Kasumi-1 (cell line): ENCODE measurements at regions not wholly inside any gene's neighbourhood (a gene's known extent, or its start where the extent isn't known, plus 50 kb on each side); places are given as distances from the start of the nearest gene placed in this dataset.

Experiments used
- DNase-seq, 2 experiments: peaks; one replicate each; lab custom pipeline; 2025; lab: John Stamatoyannopoulos, UW

DNA sequence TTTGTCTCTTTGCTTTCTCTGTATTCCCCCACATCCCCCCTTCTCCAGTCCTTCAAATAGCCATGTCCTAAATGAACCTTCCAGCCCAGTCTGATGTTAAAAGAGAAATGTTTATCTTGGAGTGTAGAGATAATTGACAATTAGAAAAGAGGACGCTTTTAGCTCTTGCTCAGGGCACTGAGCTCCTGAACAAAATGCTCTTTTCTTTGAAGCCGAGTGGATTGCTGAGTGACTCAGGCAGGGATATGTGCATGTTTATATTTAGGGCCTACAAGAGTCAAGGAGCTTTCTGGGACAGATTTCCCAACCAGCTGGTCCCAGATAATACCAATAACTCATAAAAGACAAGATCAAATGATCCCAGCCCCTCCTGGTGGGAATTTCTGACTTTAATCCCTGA, 88.0 kb upstream of the SETBP1 start:
- no peak for DNase-seq

- DNase-seq: no peak
Measured at GRCh38 chr18:44594799-44595467, 85.8 kb upstream of the SETBP1 start.

- no peak for DNase-seq
Measured at GRCh38 chr18:44597797-44598196, 82.9 kb upstream of the SETBP1 start.

GRCh38 chr18:44598514-44598913, 82.2 kb upstream of the SETBP1 start:
- no peak for DNase-seq

GRCh38 chr18:44599412-44599811, 81.3 kb upstream of the SETBP1 start:
- DNase-seq: no peak

DNA sequence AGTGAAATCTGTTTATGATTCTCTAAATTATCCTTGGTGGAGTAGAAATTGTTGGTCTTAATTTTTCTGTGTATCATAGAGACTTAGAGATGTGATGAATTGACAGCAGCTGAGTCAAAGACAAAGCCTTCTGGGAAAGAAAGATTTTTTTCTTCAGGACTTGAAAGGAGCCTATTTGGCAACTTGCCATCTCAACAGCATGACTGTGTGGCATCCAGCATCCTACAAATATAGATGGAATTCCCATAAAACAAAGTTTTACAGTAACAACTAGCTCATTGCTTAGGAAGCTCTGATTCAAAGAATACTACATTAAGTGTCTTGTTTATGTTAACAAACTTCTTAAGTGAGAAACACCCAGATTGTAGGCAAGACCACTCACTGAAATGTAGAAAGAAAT, 79.2 kb upstream of the SETBP1 start:
- no peak for DNase-seq

GRCh38 chr18:44602380-44602779, 78.3 kb upstream of the SETBP1 start:
- DNase-seq: no peak

DNA sequence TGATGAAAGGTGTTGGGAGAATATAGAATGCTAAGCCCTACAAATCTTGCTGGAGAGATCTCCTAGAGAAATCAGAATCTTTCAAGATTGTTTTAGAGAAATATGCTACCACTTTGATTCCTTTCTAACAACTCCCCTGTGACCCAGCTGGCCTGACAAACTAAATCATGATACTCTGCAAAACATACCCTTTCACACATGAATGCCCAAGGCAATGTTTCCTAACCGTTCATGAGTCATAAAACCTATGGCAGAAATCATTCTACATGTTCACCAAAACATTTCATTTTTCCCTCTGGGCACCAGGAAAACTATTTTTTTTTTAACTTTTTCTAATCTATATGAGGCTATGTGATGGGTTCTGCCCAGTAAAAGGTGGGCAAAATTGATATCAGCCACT, 77.8 kb upstream of the SETBP1 start:
- DNase-seq: no peak

GRCh38 chr18:44609181-44609941, 71.3 kb upstream of the SETBP1 start:
- DNase-seq: no peak

DNA sequence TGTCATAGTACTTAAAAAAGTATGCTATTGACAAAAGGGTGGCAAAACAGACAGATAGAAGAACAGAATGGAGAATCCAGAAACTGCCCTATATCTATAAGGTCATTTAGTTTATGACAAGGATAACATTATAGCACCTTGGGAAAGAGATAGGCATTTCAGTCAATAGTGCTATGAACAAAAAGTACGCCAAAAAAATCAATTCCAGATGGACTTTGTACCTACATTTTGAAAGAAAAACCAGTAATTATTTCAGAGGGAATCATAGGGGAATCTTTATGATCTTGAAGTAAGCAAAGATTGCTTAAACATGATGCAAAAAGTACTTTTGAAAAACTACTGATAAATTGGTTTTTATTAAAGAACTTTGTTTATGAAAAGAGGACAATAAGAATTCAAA, 59.9 kb upstream of the SETBP1 start:
- no peak for DNase-seq

DNA sequence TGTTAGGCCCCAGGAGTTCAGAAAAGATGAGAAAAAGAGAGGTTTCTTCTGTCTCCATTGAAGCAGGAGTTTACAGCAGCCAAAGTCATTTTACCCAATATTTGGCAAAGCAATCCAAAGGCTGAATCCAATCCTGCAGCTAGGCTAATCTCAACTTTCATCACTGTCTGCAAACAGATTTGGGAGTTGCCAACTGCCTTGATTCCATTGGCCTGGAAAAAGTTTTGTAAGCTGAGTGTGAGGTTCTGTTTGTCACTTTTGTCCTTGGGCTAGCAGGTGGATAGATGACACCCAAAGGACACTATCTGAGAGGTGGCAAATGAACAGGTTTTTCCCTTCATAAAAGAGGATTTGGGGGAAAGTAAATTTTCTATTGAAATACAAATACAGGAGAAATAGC, 56.6 kb upstream of the SETBP1 start:
- no peak for DNase-seq

- DNase-seq: no peak
Measured at GRCh38 chr18:44625386-44625785, 55.3 kb upstream of the SETBP1 start.

DNA sequence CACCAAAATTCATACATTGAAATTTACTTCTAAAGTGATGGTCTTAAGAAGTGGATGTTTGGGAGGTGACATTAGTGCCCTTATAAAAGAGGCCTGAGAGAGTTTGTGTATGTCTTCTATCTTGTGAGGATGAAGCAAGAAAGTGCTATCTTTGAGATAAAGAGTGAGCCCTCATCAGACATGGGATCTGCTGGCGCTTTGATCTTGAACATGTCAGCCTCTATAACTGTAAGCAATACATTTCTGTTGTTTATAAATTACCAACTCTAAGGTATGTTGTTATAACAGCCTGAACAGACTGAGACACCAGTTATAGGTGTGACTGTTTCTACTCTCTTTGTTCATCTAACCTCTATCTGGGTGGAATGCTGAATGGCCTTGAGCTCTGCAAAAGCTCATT, 54.5 kb upstream of the SETBP1 start:
- no peak for DNase-seq

DNA sequence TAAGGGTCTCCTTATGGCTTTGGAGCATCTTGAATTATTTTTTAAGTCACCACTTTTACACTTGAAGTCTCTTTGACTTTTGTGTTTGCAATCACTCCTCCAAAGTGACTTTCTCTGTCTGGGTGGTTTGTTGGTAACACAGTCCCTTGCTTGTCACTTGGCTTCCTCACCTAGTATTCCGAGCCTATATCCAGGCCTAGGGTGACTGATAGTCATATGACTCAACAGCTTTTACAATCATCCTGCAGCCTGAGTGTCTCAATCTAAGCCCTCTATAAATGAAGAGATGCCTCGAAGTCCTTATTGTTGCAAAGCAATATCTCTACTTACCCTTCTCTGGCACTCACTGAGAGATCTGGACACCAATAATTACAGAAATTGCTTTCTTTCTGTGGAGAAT, 53.9 kb upstream of the SETBP1 start:
- DNase-seq: no peak

- no peak for DNase-seq
Measured at GRCh38 chr18:44627280-44627679, 53.4 kb upstream of the SETBP1 start.

GRCh38 chr18:44629406-44629805, 51.3 kb upstream of the SETBP1 start:
- no peak for DNase-seq

- DNase-seq: no peak
Measured at GRCh38 chr18:44630118-44630517, 50.6 kb upstream of the SETBP1 start.
